GM19468 (cell line): ENCODE measurements at regions not wholly inside any gene's neighbourhood (a gene's known extent, or its start where the extent isn't known, plus 50 kb on each side); places are given as distances from the start of the nearest gene placed in this dataset.
"Not testable (repeated sequence)": the region's sequence is repeated elsewhere in the genome, so short reads cannot be mapped to it uniquely, and the experiment has no call there.

Experiments used
- ATAC-seq: cut with Tn5 transposase; IDR thresholded peaks from one replicate; pipeline ENCODE4 v1.9.1; 2021; ENCODE audit warnings: mild to moderate bottlenecking, moderate library complexity, moderate number of reproducible peaks; ENCODE audit not compliant: unreplicated experiment; ENCODE audit errors: extremely low read depth

GRCh38 chrX:96483647-96484160 is 200.9 kb upstream of the DIAPH2 start:
- no peak for ATAC-seq

DNA sequence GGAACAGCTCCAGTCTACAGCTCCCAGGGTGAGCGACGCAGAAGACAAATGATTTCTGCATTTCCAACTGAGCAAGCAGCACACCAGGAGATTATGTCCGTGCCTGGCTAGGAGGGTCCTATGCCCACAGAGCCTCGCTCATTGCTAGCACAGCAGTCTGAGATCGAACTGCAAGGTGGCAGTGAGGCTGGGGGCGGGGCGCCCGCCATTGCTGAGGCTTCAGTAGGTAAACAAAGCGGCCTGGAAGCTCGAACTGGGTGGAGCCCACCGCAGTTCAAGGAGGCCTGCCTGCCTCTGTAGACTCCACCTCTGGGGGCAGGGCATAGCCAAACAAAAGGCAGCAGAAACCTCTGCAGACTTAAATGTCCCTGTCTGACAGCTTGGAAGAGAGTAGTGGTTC is 198.0 kb upstream of the DIAPH2 start:
- not testable (repeated sequence) for ATAC-seq

DNA sequence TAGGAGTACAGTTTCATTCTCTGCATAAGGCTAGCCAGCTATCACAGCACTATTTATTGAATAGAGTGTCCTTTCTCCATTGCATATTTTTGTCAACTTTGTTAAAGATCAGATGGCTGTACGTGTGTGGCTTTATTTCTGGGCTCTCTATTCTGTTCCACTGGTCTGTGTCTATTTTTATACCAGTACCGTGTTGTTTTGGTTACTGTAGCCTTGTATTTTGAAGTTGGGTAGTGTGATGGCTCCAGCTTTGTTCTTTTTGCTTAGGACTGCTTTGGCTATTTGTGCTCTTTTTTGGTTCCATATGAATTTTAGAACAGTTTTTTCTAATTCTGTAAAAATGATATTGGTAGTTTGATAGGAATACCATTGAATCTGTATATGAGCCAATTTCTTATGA is 182.1 kb upstream of the DIAPH2 start:
- no peak for ATAC-seq

GRCh38 chrX:96529386-96529785 is 155.3 kb upstream of the DIAPH2 start:
- not testable (repeated sequence) for ATAC-seq

GRCh38 chrX:96538104-96538725 is 146.4 kb upstream of the DIAPH2 start:
- no peak for ATAC-seq

GRCh38 chrX:96540111-96540631 is 144.5 kb upstream of the DIAPH2 start:
- no peak for ATAC-seq

- not testable (repeated sequence) for ATAC-seq
Observed at GRCh38 chrX:96546281-96546680, 138.4 kb upstream of the DIAPH2 start.

DNA sequence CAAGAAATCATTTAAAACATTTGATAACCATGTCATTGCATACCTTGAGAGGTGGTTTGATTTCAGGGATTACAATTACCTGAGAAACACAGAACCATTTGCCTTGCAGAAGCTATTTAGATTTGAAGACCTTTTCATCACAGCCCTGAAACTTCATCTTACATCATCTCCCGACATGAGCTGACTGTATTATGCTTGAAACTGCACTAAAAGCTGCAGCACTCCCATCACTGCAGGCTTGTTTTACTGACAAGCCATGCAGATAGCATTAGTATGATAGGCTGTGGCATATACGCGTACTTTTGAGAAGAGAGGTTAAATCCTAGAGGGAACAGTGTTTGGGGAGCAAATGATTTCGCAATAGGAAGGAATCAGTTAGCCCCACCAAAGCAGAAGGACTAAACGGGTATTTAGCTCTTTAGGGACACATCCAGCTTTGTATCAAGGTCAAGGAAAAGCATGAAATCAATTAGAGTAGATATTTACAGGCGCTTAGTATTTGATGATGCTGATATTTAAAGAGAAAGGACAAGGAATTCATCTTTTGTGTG is 133.2 kb upstream of the DIAPH2 start:
- no peak for ATAC-seq

- ATAC-seq: no peak
Observed at GRCh38 chrX:96556886-96557285, 127.8 kb upstream of the DIAPH2 start.

- ATAC-seq: not testable (repeated sequence)
Observed at GRCh38 chrX:96561129-96561528, 123.5 kb upstream of the DIAPH2 start.

GRCh38 chrX:96563646-96564045 is 121.0 kb upstream of the DIAPH2 start:
- ATAC-seq: no peak

- no peak for ATAC-seq
Observed at GRCh38 chrX:96564595-96564994, 120.0 kb upstream of the DIAPH2 start.

DNA sequence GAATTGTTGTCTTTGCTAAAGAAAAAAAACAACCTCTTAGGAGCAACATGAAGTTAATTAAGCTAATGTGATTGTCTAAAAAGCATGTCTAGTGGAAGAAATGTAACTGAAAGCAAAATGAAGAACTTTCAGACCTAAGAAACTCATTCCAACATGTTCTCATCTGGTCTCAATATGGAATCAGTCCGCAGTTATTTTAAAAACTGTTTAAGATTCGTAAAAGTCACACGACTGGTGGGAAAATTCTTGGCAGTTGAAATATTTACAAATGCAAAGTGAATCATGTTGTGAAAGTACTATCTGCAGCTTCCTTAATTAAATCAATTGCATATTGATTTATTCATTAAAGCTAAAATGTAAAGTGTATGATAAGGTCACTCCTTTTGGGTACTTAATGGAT is 117.8 kb upstream of the DIAPH2 start:
- ATAC-seq: no peak

- ATAC-seq: no peak
Observed at GRCh38 chrX:96568071-96568470, 116.6 kb upstream of the DIAPH2 start.

DNA sequence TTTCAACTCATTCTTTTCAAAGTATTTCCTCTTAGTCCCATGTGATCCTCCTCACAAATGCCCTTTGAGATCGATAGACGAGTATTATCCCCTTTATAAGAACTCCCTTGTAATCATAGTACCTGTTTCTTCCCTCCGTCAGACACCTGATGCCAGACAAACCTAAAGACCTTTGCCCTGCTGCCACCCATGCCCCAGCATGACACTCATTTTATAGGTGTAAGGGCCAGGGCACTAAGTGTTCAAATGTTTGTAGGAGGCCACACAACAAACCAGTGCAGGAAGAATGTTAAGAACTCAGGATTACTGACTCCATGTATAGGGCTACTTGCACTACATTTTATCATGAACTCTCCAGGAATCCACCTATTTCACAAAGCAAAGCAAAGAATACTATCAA is 115.6 kb upstream of the DIAPH2 start:
- no peak for ATAC-seq

DNA sequence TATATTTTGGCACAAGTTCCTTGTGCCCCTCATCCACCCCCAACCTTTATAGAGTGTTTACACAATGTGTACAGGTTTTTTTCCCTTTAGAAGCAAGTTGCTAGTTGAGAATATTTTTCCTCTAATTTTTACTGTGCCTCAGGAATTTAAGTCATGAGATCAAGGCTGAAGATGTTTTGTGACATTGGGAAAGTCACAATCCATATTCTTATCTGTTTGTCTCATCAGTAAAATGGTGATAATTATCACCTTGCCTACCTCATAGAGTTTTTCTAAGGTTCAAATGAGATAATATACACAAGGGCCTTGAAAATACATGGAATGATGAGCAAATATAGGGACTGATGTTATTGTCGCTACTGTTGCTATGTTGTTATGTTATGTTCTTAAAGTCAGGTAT is 109.6 kb upstream of the DIAPH2 start:
- ATAC-seq: no peak

DNA sequence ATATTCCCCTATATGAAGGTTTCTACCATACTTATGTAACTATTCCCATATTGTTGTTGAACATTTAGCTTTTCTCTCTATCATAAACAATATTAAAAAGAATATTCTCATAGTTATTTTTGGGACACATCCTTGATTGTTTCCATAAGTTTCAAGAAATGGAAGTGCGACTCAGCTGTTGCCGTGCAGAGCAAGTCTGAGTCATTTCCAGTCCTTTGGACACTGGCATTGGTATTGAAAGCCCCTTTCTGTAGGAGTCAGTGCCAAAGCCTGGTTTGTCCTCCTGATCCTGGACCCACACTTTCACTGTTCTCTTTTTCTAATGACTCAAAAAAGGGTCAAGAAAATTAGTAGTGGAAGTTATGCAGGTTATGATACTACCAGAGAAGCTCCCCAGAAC is 108.3 kb upstream of the DIAPH2 start:
- ATAC-seq: no peak

GRCh38 chrX:96578781-96579180 is 105.9 kb upstream of the DIAPH2 start:
- ATAC-seq: no peak

- ATAC-seq: no peak
Observed at GRCh38 chrX:96579252-96579651, 105.4 kb upstream of the DIAPH2 start.

- no peak for ATAC-seq
Observed at GRCh38 chrX:96590403-96590802, 94.2 kb upstream of the DIAPH2 start.

DNA sequence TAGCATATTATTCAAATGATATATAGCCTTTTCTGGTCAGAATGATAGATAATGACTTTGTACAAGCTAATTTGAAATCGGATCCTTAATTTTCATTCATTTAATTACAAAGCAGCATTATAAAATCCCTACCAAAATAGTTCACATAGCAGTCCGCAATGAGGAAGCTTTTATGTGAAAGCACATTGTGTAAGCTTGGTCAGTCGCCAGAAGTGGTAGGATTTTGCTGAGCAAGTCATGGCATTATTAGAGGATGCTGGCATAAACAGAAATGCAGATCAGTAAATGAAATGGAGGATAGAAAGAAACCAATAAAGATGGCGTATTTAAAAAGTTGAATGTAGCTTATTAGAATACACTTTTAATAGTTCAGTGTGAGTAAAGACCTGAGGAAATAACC is 93.2 kb upstream of the DIAPH2 start:
- no peak for ATAC-seq

DNA sequence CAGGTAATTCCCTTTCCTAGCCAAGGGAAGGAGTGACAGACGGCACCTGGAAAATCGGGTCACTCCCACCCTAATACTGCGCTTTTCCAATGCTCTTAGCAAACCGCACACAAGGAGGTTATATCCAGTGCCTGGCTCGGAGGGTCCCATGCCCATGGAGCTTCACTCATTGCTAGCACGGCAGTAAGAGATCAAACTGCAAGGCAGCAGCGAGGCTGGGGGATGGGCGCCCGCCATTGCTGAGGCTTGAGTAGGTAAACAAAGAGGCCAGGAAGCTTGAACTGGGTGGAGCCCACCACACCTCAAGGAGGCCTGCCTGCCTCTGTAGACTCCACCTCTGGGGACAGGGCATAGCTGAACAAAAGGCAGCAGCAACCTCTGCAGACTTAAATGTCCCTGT is 86.8 kb upstream of the DIAPH2 start:
- ATAC-seq: not testable (repeated sequence)
